DMS 273 (cell line): ENCODE measurements at regions not wholly inside any gene's neighbourhood (a gene's known extent, or its start where the extent isn't known, plus 50 kb on each side); places are given as distances from the start of the nearest gene placed in this dataset.
A peak's percentile ranks its signal among the peaks of the same experiment; 100 is the strongest.

Experiments
- DNase-seq: peaks from one replicate; lab custom pipeline; 2025; ENCODE audit not compliant: unreplicated experiment; lab: John Stamatoyannopoulos, UW

DNA sequence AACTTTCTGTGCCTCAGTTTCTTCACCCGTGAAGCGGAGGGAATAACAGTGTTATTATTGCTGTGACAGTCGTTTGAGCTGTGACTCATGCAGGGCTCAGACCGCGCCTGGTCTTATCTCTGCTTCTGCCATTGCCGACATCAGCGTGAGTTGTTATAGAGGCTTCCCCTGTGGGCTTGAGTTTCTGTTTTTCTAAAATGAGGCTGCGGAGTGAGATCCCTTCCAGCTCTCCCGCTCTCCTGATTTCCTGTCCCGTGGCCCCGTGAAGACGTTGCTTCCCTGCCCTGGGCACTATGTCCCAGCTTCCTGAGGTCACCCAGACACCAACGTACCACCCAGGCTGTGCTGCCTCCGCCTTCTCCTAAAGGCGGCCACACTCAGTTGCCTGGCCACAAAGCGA, 278.5 kb downstream of the BMP7 start:
- DNase-seq: no peak

DNA sequence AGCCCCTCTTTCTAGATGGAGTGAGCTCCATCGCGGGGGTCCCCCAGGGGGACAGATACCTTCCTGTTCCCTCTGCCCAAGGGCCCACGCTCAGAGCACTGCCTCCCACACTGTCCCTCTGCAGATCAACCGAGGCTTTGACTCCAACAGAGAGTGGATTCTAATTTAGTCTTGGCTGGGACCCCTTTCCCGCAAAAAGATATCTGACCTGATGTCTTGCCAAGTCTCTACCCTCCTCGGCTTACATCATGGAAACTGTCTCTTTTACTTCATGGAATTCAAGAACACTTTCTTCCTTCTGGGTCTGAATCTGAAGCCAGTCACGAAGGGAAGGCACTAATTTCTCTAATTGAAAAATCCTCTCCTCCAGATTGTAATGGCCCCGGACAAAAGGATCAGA, 278.0 kb downstream of the BMP7 start:
- no peak for DNase-seq

DNA sequence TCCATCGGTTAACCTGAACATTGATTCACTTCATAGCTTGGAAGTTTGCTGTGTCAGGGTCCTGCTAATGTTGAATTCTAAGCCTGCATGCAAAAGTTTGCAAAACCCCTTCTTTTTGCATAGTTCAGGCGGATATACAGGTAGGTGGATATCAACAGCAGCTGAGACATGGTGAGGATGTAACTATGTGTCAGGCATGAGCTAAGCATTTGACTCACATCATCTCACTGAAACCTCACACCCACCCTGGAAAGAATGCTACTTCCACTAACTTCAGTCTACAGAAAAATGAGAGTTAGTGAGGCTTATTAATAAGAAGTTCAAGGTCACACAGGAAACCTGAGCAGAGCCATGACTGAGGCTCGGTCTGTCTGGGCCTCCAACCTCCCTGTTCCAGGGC, 276.9 kb downstream of the BMP7 start:
- DNase-seq: no peak

DNA sequence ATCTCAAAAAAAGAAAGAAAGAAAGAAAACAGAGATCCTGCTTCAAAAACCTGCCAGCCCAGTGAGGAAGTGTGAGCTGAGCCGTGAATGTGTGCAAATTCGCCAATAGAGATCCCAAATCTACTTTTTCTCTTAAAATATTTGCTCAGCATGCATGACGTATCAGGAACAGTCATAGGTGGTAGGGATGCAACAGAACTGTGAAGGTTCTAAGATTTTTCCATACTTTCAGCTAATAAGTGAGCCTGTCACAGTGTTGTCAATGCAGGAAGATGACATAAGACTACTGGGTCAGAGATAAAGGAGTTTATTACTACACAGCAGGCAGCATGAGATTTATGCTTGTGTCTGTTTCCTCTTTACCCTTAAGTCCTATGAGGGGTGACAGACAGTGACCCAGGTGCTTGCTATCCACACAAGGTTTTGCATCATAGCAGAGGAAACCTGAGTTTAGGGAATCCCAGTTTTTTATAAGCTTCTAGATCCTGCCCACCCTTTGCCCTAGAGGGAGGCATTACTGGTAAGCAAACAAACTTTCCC, 273.4 kb downstream of the BMP7 start:
- DNase-seq: no peak

DNA sequence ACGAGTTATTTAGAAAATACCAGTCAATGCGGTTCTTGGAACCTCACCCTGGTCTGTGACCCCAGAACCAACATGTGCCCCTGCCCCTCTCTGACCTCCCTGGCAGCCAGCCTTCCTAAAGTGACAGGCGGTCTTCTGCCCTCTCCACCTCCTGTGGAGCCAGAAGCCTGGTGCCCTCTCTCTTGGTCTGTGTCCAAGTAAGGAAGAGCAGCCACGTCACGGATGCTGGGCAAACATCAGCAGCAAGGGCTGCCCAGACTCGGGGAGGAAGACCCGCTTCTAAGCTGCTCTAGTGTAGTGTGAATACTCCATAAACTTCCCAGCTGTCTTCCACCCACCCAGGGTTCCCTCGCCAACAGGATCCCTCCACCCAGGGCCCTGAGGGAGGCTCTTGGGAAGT, 272.4 kb downstream of the BMP7 start:
- no peak for DNase-seq

DNA sequence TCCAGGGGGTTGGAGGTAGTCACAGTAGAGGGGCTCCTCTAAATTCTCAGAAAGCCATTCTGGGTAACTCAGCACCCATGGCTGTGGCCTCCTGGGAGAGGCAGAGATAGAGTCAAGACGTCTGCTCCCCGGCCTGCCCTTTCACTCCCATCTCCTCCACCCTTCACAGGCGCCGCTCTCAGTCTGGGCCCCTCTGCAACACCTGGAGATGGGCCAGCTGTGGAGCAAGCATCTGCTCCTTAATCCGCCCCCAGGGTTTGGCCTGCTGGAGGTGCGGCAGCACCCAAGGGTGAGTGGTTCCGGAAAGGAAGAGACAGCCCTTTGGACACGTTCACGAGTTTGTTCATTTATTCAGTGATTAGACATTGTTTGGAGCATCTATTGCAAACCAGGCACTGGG, 271.3 kb downstream of the BMP7 start:
- DNase-seq: peak; percentile 25

DNA sequence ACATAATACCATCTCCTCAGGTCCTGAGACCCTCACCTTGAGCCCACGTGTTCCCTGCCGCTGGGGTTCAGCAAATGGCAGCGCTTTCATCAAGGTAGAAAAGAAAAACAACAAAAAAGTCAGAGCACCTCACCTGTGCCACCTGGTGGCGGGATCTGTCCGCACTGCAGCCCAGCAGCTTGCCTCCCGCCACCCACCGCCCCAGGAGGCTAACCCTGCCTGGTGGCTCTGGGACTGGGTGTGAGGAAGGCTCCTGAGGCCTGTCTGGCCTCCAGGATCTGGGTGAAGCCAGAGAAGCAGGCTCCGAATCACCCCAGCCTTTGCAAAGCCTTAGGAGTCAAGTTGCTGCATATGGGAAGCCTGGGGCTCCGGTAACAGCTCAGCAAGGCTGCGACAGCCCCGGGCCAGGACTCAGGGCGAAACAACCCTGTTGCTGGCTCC, 270.8 kb downstream of the BMP7 start:
- DNase-seq: peak; percentile 66

DNA sequence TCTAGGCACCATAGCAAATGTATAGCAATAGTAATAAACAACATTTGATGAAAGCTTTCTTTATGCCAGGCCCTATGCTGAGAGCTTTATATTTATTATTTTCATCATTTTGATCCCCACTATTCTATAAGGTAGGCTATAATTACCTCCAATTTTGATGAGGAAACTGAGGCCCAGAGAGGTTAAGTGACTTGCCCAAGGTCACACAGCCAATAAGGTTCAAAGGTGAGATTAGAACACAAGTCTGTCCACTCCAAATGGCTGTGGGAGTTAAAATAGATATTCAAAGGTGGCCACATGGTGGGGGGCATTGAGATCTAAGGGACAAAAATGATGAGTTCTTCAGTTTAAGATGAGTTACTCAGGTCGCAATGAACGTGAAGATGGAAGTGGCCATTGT, 269.9 kb downstream of the BMP7 start:
- DNase-seq: no peak

DNA sequence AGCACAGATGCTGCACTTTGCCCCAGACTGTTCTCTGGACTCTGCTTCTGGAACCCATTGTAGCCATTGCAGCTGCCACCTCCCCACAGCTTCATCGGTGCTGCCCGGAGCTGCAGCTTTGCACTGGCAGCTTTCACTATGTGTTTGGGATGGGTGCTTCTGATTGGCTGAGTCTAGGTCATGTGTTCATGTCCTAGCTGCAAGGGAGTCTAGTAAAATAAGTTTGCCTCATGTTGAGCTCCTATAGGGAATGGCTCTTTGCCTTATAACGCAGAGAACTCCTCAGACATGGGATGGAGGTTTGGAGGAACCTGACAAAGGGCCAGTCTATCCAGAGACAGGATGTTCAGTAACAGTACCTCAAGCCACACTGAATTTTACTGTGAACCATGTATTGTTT, 268.0 kb downstream of the BMP7 start:
- DNase-seq: no peak

DNA sequence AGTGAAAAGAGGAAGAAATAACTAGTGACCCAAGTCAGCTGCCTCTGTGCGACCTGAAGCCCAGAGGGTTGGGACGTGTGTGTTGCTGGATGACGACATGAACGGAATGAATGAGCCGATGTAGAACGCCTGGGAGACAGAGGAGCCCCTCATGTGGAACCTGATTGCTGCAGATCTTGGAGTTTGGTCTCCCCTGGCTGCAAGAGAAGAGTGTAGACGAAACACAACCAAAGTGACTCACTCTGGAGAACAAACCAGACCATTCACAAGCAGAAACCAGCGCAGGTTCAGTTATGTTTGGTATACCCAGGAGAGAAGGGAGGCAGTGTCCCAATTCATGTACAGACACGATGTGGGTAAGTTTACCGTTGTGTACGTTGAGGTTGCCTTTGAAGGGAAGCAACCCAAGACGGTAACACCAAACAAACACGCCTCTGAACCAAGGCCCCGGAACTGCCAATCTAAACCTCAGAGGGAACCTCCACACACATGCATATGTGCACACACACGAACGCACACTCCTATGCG, 265.9 kb downstream of the BMP7 start:
- DNase-seq: no peak

DNA sequence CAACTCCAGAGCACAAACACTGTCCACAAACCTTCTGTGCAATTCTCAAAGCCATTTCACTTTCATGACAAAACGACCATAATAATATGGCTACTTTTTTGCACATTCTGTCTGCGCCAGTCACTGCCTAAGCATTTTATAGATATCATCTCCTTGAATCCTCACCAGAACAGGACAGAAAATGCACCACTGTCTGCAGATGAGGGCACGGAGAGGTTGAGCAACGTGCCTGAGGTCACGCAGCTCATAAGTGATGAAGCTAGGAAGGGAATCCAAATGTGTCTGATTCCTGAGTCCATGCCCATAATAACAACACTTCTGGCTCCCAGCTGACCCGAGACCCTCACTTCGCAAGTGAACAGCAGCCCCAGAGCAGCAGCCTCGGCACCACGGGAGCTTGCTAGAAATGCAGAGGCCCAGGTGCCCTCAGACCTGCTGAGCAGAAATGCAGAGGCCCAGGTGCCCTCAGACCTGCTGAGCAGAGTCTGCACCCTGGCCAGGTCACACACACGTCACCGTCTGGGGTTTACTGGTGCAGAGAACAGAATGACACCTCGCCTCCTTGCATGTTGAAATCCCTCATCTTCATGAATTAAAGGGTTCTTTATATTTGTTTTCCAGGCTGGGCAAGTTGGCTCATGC, 265.2 kb downstream of the BMP7 start:
- no peak for DNase-seq

DNA sequence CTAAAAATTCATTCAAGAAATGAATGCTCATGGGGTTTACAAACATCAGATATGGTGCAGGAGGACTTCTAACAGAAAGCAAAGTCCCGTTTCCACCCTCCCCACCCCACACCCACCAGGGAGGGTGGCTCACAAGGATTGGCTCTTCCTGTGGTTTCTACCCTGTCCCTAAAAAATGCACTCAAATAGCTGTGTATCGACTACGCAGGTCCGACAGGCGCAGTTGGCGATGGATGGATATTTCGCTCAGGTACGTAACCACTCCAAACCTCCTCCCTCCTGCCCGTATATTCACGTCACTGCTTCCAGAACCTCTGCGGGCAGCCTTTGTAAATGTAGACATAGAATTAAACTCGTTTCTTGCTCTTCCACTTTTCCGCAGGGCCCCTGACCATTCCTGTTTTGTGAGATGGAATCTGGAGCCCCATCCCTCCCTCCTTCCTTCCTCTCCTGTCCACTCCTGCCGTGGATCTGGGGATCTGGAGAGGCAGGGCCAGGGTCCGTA, 264.3 kb downstream of the BMP7 start:
- no peak for DNase-seq

DNA sequence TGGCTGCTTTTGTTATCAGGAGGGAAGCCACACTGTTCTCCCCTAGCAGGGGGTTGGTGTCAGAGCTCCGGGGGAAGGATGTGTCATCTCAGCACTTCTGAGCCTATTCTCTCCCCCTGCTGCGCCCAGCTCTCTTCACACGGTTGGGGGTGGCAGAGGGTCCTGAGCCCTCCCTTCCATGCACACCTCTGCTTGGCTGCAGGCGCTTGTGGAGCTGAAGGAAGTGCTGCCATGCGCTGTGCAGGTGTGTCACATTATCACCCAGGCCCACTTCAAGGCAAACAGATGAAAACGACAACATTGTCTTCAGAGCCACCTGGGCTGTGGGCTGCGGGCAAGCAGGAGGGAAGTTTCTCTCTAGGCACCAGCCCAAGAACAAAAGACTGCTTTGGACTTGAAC, 263.4 kb downstream of the BMP7 start:
- DNase-seq: no peak

DNA sequence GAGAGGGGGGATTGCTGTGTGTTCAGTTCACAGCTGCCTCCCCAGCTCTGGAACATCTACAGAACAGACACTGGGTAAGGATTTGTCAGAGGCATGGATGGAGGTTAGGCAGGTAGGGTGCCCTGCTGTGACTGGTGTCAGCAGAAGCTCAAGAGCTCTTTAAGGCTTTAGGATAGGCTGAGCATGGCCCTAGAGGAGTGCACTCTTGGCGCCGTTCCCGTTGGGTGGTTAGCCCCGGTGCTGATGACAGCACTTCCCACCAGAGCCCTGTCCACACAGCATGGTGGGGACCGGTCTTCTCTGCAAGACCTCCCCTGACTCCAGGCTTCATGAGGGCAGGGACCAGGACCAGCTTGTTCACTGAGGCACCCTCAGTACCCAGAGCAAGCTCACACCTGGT, 262.0 kb downstream of the BMP7 start:
- no peak for DNase-seq

DNA sequence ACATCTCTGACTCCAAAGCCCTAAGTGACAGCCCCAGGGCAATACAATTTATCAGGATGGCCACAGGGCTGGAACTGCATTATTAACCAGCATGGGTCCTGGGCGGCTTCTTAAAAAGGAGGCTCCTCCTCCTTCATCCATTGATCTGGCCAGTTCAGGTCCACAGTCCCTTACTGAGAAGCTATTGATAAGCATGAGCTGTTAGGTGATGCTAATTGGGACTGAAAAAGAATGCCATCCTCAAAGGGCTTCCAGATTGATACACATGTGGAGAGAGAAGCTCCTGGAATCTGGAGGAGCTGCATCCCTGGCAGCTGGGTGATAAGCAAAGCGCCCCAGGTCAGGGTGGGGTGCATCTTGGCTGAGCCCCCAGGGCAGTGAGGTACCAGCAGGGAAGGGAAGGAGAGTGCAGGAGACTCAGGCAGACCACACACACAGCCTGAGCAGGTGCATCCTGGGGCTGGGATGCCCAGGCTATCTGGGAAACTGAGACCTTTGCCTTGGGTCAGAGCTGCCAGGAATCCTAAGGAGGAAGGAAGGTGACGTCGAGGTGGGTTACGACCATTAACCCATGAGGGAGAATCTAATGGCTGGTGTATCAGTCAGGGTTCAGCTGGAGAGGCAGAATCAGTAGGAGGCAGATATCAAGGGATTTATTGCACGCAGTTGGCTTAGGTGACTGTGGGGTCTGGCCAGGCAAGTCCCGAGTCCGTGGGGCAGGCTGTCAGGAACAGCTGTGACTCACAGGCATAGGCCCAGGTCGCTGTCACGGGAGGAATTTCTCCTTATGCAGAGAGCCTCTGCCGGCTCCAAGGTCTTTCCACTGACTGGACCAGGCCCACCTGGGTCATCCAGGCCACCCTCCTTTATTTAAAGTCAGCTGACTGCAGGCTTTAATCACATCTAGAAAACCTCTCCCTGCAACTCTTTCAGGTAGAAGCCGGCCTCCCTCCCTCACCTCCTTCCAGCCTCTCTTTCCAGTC, 261.2 kb downstream of the BMP7 start:
- no peak for DNase-seq

DNA sequence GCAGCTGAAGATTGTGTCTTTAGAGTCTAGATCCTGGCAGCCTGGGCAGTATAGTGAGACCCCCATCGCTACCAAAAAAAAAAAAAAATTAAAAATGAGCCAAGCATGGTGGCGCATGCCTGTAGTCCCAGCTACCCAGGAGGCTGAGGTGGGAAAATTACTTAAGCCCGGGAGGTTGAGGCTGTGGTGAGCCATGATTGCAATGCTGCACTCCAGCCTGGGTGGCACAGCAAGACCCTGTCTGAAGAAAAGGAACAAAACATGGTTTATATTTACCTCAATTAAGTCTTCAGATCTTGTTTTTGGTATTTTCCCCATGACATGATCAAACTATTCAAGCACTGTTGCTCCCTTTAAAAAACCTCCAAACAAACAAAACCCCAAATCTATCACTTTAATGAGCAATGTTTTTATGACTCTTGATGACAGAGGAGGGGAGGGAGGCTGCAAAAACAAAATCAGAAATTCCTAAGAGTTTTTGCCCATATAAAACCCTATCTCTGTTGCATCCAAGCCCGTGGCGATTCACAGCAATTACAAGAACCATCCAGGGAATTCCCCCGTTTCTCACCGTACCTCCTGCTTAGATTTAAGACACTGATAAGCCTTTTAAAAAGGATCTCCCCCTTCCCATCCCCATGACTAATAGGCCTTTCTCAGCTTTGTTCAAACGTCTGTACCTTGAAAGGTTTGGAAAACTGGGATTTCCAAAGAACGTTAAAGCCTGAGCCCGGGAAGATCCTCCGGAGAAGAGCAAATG, 259.9 kb downstream of the BMP7 start:
- no peak for DNase-seq

DNA sequence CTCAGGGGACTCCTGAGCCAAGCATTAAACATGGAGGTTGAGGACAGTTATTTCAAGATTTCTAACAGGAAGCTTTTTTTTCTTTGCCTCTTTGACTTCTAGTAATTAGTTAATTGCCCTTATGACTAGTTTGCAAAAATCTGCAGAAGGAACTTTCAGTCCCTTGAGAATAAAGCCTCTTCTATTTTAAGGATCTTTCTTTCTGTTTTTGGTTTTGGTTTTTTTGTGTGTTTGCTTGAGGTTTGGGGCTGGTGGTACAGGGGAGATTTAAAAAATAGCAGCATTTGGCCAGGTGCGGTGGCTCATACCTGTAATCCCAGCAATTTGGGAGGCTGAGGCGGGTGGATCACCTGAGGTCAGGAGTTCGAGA, 259.3 kb downstream of the BMP7 start:
- DNase-seq: no peak

DNA sequence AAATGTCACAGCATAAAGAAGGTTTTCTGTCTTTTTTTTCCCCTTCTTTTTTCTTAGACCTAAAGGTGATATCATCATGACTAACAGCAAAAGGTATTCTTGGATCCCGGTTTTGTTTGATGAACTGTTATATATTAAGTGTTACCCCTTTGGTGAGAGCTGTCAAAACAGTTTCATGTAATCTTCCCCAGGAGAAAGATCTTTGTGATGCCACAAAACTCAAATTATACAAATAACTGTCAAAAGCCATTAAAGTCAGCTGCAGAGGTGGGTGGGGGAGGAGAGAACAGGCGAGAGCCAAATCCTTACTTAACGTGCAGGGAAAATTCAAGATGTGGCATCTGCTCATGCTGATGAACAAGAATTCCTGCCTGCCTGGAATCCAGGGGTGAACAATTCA, 258.2 kb downstream of the BMP7 start:
- no peak for DNase-seq

DNA sequence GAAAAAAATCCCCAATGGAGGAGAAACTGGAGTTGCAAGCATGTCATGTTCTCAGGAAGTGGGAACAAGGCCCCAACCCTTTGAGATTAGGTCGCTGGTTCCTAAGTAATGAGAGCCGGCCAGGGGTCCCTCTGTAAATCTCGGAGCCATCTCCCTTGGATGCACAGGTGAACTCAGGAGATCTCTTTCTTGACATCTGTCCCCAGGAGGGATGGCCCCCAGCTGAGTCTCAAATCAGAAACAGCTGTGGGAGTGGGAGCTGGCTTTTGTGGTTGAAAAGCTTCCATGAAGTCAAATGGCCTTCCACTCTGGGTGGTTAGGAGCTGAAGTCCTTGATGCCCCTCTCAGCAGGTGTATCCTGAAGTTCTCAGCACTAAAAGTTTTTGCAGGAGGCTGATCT, 257.1 kb downstream of the BMP7 start:
- no peak for DNase-seq

DNA sequence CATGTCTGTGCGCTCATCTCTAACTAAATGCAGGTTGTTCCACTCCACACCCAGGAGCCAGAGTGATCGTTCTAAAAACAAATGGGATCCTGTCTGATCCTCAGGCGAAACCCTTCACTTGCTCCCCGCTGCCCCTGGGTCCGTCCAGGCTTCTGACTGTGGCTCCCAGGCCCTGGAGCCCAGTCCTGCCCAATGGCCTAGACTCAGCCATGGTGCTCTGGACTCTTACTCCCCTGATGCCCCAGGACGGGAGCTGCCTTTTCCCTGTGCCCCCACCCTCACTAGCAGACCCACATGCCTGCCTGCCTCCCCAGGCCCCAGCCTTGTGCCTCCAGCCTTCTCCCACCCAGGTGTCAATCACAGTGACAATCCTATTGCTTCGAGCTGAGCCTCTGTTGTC, 256.7 kb downstream of the BMP7 start:
- no peak for DNase-seq

DNA sequence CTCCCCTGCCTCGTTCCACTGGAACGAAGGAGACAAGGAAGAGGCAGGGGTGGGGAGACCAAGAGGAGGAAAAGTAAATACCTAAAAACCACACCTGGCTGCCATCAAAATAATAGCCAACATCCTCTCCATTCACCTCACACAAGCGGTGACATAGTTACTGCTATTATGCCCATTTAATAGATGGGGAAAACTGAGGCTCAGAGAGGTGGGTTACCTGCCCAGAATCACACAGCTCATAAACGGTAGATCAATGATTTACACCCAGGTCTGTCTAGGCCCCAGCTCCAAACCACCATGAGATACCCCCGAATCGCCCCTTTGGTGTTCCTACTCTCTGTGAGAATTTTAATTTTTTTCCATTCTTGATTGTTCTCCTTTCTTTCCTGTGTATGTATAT, 253.8 kb downstream of the BMP7 start:
- no peak for DNase-seq
